ENCODE measurements at regions not wholly inside any gene's neighbourhood (a gene's known extent, or its start where the extent isn't known, plus 50 kb on each side); places are given as distances from the start of the nearest gene placed in this dataset.

DNA sequence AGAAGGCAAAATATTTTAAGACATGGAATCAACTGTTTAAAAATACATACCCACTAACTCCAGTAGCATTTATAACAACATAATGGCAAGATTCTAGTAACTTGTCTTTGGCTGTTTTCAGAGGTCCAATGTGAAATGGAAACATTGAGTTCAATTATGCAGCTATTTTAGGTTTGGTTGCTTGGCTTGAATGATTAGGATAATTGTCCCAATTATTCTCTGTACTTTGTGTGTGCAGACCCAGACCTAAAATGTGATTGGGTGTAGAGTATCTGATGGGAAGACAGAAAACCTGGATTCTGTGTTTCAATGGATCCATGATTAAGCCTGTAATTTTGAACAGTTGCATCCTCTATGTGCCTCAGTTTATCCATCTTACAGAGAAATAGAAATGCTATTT lies 392.7 kb upstream of the NFE2L3 start:
- DNase-seq, result no peak

DNA sequence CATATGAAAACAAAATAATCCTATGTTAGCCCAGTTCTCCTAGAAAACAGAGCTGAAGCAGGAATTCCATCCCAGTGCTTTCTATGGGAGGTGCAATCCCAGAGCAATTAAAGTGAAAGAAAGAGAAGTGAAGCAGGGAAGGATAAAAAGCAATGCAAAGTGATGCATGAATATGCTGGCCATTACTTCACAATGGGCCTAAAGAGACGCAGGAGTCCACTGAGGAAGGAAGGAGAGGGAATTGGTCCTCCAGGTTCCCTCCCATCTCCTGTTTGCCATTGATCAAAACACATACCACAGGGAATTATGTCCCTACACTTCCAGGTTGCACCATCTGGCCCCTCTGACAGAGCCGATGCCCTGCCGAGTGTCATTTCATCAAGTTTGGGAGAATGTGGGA lies 392.2 kb upstream of the NFE2L3 start:
- no peak for DNase-seq

DNA sequence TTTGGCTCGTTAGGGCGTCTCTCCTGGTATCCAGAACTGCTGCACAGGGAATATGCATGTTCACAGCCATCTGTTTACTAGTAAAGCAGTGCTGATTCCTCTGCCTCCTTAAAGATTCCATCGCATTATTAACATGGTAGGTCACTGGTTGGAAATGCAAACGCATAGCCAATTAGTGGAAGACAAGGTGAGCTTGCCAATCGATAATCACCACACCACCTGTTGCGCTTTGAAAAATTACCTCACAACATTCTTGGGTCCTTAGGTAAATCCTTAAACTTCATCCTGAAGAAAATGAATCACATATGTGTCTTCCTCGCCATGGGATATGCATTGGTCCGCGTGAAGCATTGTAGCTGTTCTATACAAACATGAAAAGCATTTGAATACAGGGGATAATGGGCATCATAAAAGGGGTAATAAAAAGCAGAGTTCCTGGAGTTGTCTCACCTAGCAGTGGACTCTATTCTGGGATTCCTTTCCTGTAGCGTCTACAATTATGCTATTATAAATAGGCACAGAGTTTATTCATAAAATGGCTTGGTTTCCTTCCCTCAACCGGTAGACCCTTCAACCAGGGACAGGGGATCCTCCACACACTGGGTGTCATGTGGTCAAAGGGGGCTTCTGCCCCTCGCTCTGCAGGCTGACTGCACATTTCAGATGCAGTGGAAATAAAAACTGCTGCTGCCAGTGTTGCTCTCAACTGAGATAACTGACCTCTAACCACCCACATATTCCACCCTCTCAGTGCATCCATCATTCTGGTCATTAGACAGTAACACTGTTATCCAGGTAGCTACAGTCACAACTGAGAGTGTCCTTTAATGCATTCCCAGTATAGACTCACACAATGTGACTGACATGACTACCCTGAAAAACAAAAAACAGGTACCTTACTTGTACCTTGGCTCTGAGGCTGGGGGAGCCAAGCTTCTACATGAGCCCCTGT lies 389.2 kb upstream of the NFE2L3 start:
- no peak for DNase-seq

DNA sequence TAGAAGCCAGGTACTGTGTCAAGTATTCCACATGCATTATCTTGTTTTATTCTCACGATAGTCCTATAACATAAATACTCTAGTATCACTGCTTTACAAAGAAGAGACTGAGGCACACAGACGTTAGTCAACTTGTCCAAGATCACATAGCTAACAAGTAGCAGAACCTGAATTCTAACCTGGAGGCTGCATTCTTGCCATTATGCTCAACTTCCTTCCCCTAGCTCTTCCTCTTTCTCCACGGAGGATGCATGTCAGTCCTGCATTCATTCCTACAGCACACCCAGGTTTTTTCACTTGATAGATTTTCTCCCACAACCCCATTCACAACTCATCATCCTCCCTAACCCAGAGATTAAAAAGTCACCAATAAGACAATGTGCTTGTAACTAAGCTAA lies 388.5 kb upstream of the NFE2L3 start:
- DNase-seq, result no peak

DNA sequence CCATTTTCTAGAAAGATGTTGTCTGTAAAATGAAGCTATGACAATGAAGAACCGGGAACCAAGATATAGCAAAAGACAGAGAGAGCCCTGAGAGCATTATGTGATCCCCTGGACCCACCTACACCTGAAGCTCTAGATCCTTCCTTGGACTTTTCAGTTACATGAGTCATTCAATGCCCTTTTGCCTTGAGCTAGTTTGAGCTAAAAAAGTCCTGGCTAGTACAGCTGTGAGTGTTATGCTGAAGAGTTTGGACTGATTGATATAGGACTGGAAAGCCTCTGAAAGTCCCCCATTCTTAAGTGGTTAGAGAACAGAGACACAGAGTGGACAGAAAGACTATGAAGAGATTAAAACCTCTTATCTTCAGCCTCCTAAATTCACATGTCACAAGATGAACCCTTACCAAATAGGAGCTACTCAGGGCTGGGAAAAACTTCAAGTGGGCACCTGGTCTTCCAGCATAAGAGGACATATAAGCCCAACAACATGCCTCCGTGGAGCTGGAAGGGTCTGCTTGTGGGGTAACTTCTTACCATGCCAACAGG lies 386.8 kb upstream of the NFE2L3 start:
- DNase-seq, result no peak

DNA sequence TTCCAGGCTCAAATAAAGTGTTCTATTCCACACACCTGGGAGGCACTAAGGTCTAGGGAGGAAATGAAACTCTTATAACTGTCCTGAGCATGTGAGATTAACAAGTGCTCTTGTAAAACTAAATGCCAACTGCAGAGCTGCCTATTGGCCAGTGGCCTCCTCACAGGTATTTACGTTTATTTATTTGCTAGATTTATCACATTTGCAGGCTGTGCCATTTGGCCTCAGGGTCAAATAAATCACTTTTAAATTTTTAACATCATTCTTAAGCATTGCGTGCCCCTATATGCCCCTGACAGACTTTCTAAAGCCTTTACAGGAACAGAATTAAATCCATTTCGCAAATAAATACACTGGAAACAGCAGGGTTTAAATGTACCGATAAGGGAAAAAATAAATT lies 381.8 kb upstream of the NFE2L3 start:
- DNase-seq, result no peak

DNA sequence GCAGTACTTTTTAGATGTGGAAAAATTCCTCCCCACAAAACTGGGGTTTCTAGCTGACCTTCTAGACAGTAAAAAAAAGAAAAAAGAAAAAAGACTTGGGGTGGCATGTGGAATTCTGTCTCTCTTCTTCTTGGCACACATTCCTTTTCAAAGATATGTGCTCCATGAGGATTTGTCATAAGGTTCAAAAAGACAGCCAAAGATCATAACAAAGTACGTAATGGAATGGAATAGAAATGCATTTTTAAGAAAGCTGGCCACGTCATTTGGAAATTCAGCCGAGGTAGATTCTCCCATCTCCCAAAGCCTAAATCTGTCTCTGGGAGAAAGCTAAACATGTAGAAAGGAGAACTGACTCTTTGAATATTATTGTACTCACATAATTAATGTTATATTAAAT lies 381.3 kb upstream of the NFE2L3 start:
- no peak for DNase-seq

DNA sequence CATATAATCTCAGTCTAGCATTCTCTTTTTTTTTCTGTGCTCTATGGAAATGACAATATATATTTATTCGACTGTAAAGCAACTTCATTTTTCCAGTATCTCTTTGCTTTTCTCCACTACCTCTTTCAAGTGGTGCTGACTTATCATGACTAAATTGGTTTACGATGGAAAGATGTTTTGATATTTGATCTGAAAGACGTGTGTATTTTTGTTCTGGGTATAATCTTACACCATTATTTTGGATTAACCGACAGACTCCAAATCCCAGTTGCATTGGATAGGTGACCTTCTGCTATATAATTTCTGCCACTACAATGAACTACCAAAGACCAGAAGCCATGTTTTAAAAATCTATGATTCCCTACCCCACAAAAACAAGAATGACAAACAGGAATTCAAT lies 380.5 kb upstream of the NFE2L3 start:
- DNase-seq, result no peak

DNA sequence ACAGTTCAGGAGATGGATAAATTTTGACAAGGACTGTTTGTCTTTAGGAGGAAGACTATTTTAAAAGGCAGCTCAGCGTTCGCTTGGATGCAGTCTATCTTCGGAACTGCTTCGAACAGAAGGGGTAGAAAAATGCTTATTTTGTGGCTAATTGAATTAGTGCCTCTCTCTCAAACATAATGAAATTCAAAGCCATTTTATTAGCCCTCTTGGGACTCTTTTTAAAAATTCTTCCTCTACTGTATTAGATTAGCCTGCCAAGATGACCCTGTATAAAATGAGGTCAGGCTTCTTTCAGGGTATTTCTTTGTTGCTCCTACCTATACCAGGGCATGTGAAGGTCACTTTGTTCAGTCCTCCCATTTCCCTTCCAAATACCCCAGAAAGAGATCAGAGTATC lies 379.2 kb upstream of the NFE2L3 start:
- no peak for DNase-seq

DNA sequence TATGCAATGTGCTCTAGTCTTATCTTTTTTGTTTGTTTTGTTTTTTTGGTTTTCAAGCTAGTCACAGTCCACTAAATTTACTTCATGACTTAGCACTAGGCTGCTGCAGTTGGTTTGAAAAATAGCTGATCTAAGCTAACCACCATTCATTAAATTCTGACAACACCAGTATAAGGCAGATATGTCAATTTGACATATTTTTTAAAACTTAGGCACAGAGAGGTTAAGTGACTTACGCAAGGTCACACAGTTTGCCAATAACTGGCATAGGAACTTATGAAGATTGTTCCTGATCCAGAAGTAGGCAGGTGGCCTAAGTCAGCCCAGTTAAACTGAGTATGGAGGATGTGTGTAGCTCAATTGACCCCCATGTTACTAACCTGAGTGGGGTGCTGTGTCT lies 377.3 kb upstream of the NFE2L3 start:
- DNase-seq, result no peak

DNA sequence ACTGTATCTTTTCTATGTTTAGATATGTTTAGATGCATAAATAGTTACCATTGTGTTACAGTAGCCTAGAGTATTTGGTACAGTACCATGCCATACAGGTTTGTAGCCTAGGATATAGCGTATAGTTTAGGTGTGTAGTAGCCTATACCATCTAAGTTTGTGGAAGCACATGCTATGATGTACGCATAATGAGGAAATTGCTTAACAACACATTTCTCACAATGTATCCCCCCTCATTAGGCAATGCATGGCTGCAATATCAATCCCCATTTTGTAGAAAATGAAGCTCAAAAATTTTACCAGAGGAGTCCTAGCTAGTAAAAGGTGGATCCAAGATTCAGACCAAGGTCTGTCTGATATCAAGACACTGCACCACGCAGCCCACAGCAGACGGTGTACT lies 376.4 kb upstream of the NFE2L3 start:
- DNase-seq, result no peak

DNA sequence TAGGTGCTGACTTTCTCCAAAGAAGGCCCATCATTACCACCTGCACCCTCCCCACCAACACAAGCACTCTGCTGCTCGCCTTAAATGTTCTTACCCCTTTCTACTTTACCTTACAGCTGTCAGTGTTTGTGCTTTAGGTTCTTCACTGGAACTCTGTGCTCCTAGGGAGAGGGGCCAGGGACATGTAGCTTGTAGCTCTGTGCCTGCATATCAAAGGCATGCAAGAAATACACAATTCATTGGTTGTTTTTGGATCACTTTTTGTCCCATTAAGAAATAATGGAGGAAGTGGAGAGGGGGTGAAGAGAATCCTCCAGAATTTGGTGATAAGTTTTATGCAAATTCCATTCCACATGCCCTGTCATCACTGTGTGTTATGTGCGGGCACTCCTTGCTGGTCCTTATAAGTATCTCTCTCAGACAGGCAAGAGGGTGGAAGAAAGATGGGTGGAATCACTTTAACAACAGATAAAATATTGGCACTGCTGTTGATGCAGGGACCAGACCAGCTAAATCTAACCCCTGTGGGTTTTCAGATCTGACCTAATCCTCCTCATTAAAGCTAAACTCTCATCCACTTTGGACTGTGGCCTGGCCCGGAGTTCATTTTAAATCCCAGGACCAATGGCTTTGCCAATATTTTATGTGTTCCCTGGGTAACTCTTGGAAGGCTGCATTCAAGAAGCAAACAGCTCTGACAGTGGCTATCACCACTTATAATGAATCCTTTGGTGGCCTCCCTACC lies 375.8 kb upstream of the NFE2L3 start:
- no peak for DNase-seq

DNA sequence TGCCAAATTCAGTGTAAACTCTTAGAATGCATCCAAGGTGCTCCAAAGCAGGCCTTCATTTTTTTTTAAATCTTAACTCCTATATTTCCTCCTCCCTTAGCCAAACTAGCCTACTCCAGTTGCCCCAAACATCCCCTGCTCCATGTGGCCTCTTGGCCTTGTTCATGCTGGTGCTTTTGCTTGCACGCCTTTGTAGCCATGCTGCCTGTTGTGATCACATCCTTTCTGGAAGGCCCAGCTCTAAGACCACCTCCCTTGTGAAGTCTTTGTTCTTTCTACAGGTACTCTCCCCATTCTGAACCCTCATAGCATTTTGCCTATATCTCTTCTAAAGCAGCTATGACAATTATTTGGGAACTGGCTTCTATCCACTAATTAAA lies 375.3 kb upstream of the NFE2L3 start:
- no peak for DNase-seq

DNA sequence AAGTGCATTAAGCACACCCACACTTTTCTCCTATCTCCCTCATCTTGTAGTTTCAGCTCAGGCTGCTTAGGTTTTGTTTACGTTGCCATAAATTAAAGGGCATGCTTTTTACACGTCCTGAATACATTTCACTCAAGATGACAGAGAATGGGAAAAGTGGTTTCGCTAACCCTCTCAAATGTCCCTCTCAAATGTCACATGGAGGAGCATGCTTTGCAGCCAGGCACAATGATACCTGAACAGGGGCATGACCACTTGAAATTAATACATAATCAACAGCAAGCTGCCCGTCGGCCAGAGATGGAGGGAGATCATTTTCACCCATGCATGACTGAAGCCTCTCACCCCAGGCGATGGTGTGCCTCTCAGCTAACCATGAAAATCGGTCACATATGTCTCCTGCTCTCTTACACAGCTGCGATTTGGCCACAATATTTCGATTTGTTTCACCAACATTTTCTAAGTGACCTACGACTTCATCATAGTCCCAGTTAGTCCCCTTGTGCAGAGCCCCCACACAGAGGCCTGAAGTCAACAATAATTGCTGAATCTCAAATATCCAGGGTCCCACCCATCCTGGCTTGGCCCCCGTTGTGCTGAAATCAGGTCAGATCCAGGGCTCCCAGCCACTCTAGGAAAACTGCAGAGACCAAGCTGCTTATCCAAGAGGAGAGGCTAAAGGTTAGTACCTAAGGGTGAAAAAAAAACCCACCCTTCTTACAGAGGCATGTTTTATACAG lies 373.9 kb upstream of the NFE2L3 start:
- DNase-seq, result peak; percentile 61

DNA sequence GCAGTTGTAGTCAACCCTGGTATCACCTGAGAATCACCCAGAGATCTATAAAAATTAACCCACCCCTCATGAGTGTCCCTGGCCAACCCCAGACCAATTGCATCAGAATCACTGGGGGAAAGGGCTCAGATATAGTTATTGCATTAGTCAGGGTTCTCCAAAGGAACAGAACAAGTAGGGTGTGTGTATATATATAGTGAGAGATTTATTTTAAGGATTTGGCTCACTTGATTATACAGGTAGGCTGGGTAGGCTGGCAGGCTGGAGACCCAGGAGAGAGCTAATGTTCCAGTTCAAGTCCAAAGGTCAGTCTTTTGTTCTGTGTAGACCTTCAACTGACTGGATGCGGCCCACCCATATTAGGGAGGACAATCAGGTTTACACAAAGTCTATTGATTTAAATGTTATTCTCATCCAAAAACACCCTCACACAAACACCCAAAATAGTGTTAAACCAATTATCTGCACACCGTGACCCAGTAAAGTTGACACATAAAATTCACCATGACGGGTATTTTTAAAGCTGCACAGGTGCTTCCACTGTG lies 372.9 kb upstream of the NFE2L3 start:
- no peak for DNase-seq

DNA sequence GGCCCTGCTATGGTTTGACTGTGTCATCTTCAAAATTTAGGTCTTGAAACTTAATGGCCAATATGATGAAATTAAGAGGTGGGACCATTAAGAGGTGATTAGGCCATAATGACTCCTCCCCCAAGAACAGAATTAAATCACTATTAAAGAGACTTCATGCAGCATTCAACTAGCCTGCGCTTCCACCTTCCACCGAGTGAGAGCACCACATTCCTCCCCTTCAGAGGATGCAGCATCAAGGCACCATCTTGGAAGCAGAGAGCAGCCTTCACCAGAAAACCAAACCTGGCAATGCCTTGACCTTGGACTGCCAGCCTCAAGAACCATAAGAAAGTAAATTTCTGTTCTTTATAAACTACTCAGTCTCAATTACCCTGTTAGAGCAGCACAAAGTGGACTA lies 371.1 kb upstream of the NFE2L3 start:
- DNase-seq, result no peak

DNA sequence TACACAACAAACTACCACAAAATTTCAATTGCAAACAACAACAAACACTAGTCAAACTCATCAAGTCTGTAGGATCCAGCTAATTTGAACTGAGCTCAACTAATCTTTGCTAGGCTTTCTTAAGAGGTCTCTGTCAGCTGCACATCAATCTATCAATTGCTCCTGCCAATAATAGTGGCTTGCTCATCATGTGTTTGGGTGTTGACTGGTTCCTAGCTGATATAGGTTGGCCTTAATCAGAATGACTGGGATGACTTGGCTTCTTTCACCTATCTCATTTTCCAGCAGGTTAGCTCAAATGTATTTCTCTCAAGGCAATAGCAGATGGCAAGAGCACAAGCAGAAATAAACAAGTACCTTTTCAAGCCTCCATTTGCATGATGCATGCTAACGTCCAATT lies 370.3 kb upstream of the NFE2L3 start:
- DNase-seq, result no peak

DNA sequence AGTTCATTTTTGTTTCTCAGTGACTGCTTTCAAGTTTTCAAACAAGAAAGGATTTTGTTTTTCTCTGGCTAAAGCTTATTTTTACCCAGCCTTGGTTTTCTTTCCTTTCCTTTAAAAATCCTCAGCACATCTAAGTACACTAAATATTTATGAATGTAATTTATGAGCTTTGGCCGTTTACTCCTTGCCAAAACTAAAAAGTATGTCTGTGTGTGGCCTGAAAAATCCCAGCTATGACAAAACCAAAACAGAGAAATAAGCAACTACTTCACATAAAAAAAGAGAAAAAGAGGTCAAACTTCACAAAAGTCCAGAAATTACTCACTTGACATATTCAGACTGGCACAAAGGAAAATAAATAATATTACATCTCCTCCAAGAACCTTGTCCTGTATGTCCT lies 365.1 kb upstream of the NFE2L3 start:
- DNase-seq, result no peak

DNA sequence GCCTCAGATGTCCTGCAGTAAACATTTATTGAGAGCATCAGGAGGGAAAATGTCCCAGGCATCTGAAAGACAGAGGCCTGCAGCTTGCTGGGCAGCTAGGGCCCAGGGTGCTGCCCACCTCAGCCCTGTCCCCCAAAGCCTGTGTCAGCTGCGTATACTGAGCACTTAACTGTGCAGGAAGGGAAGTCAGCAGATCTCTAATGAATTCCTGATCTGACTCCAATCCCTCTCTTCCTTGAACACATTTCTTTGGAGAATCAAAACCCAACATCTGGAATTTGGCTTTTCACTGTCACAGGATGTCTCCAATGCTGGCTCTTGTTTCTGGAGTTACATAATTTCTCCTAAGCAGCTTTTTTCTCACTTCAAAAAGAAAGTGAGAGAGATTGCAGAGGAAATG lies 364.7 kb upstream of the NFE2L3 start:
- no peak for DNase-seq

DNA sequence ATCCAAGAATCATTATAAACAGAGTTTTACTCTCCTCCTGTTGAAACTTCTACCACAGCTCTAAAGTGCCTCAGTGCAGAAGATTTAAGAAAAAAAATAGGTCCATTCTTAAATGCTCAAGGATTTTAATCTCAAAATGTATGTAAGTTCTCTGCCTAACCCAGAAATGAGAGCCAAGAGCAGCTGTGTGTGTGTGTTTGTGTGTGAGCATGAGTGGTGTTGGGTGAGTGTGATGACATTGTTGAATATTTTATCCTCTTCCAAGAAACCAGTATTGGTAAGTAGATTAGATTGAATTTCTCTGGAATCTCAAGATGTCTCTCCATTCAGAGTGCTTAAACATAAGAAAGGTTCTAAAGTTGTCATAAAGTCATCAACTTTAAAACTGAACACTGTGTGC lies 363.6 kb upstream of the NFE2L3 start:
- DNase-seq, result no peak

DNA sequence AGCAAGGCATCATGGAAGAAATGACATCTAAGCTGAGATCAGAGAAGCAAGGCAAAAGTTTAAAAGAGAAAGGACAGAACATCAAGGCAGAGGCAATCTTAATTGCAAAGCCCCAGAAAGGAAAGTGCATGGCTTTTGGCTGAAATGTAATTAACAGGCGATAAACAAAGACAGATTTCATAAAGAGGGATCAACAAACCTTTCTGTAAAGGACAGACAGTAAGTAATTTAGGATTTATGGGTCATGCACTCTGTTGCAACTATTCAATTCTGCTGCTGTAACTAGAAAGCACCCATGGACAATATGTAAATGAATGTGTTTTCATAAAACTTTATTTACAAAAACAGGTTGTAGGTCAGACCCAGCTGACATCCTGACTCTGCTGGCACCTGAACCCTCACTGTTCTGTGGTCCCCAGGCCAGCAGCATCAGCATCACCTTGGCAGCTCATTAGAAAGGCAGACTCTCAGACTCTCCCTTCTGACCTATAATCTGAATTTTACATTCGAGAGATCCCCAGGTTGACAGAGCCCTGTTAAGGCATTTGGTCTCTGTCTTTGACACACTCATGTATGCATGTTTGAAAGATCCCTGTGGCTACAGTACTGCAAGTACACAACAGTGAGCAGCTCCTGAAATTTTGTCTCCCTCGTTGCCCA lies 362.9 kb upstream of the NFE2L3 start:
- no peak for DNase-seq
